Ovary (tissue), 7 donors: ENCODE measurements at regions not wholly inside any gene's neighbourhood (a gene's known extent, or its start where the extent isn't known, plus 50 kb on each side); places are given as distances from the start of the nearest gene placed in this dataset.

Source experiments
- DNase-seq, 5 donors: peaks; one replicate each; pipeline ENCODE4 v3.0.0-alpha.2; 2019 to 2020
- H3K27ac ChIP-seq, 2 donors: fragments of 200-600 bp; one replicate each; pipeline versions ENCODE4 v1.5.1 to v1.8.0; 2019 to 2022
- H3K27me3 ChIP-seq: fragments of 200-600 bp; one replicate; pipeline ENCODE4 v1.8.0; 2022
- H3K36me3 ChIP-seq: fragments of 200-600 bp; sonication (generic); one replicate; pipeline ENCODE4 v1.5.1; 2019
- H3K4me1 ChIP-seq: one replicate; pipeline ENCODE4 v1.8.1; 2013; ENCODE audit warnings: mild to moderate bottlenecking, moderate library complexity; ENCODE audit not compliant: insufficient read depth
- H3K4me3 ChIP-seq: fragments of 200-600 bp; sonication (generic); one replicate; pipeline ENCODE4 v1.5.1; 2017
- H3K9me3 ChIP-seq, 2 donors: fragments of 200-600 bp in 1 of 2; sonication (generic) in 1 of 2; one replicate each; pipeline versions ENCODE4 v1.5.1 to v1.8.1; 2013 to 2019; ENCODE audit warnings: mild to moderate bottlenecking in 1 of 2, moderate library complexity in 1 of 2
- CTCF ChIP-seq, 3 donors: fragments of 450-650 bp in 2 of 3; fragments of 200-600 bp in 1 of 3; IDR thresholded peaks; one replicate each; pipeline versions ENCODE4 v1.5.1 to v1.8.0; 2016 to 2022; ENCODE audit warnings: antibody characterized with exemption in 3 of 3, mild to moderate bottlenecking in 1 of 3
- EP300 ChIP-seq: sonication (generic); formaldehyde crosslinking; IDR thresholded peaks from one replicate; pipeline ENCODE4 v1.6.1; 2017; ENCODE audit warnings: antibody characterized with exemption
- POLR2A ChIP-seq: fragments of 450-650 bp; IDR thresholded peaks from one replicate; pipeline ENCODE4 v1.6.1; 2017; ENCODE audit warnings: antibody characterized with exemption, mild to moderate bottlenecking, moderate library complexity
- WGBS, 3 donors: extraction: QIAGEN DNeasy Blood & Tissue Kit in 1 of 3; methylation state at CpG; one replicate each; pipeline versions ENCODE4 v1.1.5 to v1.1.7; 2013 to 2017; 5-methylcytosine and 5-hydroxymethylcytosine counted together
- intact Hi-C, 4 donors: fragments of 100-400 bp; cut with DNase I; formaldehyde crosslinking; loops; one replicate each; pipeline versions ENCODE4 v1.11.0 to v1.15.1; 2022 to 2023
- donor health status: DM: no; HTN: no; CAD: no; lungs with moderate emphysema.
- donor health status: DM: no; HTN: no; CAD: no.
- donor health status: Bipolar disorder and iron deficiency.
- donor health status: DM: no; HTN: no; CAD: no.
- donor health status: DM: yes; HTN: yes; CAD: no.

GRCh38 chr1:173406783-173407230 lies 70.3 kb upstream of the PRDX6 start:
- Histone ChIP-seq H3K36me3 (no peaks in the 10 kb centered on the region), H3K9me3 (no peaks in the 10 kb centered on the region), H3K4me1 (peaks cover 4% of the 10 kb centered on the region), H3K27ac (no peak overlapping the region), H3K27me3 (no peaks in the 10 kb centered on the region), H3K4me3 (no peak overlapping the region)
- TF ChIP-seq POLR2A = no peak
- no peak for TF ChIP-seq CTCF (IDR thresholded peaks at IDR 0.05)
- no peak for TF ChIP-seq EP300
- 79 to 88% (median 83%) methylated on average over 8 of the region's 8 CpGs for WGBS, 3 donors
- intact Hi-C loops = no loop called here
- no peak for DNase-seq

GRCh38 chr1:173407846-173408245 lies 69.3 kb upstream of the PRDX6 start:
- Histone ChIP-seq H3K27ac (no peak overlapping the region), H3K4me3 (no peak overlapping the region), H3K36me3 (no peaks in the 10 kb centered on the region), H3K4me1 (peaks cover 6% of the 10 kb centered on the region), H3K27me3 (no peaks in the 10 kb centered on the region), H3K9me3 (no peaks in the 10 kb centered on the region)
- TF ChIP-seq POLR2A = no peak
- intact Hi-C loops = no loop called here
- DNase-seq = no peak

- Histone ChIP-seq H3K36me3 (no peaks in the 10 kb centered on the region), H3K9me3 (no peaks in the 10 kb centered on the region), H3K4me3 (no peak overlapping the region), H3K27ac (no peak overlapping the region), H3K4me1 (peaks cover 9% of the 10 kb centered on the region), H3K27me3 (no peaks in the 10 kb centered on the region)
- no peak for TF ChIP-seq EP300
- no peak for TF ChIP-seq CTCF (IDR thresholded peaks at IDR 0.05)
- TF ChIP-seq POLR2A = no peak
- no peak for DNase-seq
- intact Hi-C loops = no loop called here
- WGBS, 3 donors = 62 to 81% (median 77%) methylated on average over 1 of the region's 1 CpG
Measured at GRCh38 chr1:173408886-173409285, 68.2 kb upstream of the PRDX6 start.

GRCh38 chr1:173409613-173410012 lies 67.5 kb upstream of the PRDX6 start:
- 1 to 14% (median 8%) methylated on average over 3 of the region's 3 CpGs for WGBS, 3 donors

More at GRCh38 chr1:173409613-173410012, 67.5 kb upstream of the PRDX6 start:
- H3K36me3 ChIP-seq = no peaks in the 10 kb centered on the region
- TF ChIP-seq EP300 (no peak), CTCF (IDR thresholded peaks at IDR 0.05) (no peak), POLR2A (no peak)
- H3K27me3 ChIP-seq = no peaks in the 10 kb centered on the region
- peak; percentile 28 to 63 (median 45) for DNase-seq
- H3K4me3 ChIP-seq = no peak overlapping the region
- intact Hi-C loops = loop anchor here in 2 of 4 donors (10.0 kb wide), 3 partner anchors 415 to 1335 kb away; partner anchors contain the start of genes CENPL (in 1 of the 2) and DARS2 (in 1 of the 2)
- H3K9me3 ChIP-seq = no peaks in the 10 kb centered on the region
- peaks cover 9% of the 10 kb centered on the region for H3K4me1 ChIP-seq
- no peak overlapping the region for H3K27ac ChIP-seq
